ENCODE measurements at regions not wholly inside any gene's neighbourhood (a gene's known extent, or its start where the extent isn't known, plus 50 kb on each side); places are given as distances from the start of the nearest gene placed in this dataset.

DNA sequence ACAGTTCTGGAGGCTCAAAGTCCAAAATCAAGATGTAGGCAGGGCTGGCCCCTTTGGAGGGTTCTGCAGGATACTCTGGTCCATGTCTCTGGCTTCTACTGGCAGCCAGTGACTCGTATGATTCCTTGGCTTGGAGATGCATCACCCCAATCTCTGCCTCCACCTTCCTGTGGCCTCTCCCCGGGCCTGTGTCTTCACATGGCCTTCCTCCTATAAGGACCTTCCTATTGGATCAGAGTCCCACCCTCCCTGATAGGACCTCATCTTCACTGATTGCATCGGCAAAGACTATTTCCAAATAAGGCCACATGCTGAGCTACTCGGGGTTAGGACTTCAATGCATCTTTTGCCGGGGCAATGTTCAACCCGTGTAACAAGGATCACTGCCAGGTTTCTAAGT, 509.0 kb downstream of the CD83 start:
- Mint-ChIP-seq H3K27ac (no peak overlapping the region), H3K4me3 (no peak overlapping the region), H3K36me3 (ENCODE audit: low read depth) (peaks cover 4% of the 10 kb centered on the region; the same call in 2 of the 3 replicates), H3K9me3 (peaks cover 9% of the 10 kb centered on the region; the same call in 1 of the 3 replicates), H3K27me3 (ENCODE audit: insufficient read depth, low read depth, poor library complexity) (peaks cover 20% of the 10 kb centered on the region), H3K4me1 (peaks cover 28% of the 10 kb centered on the region)
- TF ChIP-seq, protein P1, sequence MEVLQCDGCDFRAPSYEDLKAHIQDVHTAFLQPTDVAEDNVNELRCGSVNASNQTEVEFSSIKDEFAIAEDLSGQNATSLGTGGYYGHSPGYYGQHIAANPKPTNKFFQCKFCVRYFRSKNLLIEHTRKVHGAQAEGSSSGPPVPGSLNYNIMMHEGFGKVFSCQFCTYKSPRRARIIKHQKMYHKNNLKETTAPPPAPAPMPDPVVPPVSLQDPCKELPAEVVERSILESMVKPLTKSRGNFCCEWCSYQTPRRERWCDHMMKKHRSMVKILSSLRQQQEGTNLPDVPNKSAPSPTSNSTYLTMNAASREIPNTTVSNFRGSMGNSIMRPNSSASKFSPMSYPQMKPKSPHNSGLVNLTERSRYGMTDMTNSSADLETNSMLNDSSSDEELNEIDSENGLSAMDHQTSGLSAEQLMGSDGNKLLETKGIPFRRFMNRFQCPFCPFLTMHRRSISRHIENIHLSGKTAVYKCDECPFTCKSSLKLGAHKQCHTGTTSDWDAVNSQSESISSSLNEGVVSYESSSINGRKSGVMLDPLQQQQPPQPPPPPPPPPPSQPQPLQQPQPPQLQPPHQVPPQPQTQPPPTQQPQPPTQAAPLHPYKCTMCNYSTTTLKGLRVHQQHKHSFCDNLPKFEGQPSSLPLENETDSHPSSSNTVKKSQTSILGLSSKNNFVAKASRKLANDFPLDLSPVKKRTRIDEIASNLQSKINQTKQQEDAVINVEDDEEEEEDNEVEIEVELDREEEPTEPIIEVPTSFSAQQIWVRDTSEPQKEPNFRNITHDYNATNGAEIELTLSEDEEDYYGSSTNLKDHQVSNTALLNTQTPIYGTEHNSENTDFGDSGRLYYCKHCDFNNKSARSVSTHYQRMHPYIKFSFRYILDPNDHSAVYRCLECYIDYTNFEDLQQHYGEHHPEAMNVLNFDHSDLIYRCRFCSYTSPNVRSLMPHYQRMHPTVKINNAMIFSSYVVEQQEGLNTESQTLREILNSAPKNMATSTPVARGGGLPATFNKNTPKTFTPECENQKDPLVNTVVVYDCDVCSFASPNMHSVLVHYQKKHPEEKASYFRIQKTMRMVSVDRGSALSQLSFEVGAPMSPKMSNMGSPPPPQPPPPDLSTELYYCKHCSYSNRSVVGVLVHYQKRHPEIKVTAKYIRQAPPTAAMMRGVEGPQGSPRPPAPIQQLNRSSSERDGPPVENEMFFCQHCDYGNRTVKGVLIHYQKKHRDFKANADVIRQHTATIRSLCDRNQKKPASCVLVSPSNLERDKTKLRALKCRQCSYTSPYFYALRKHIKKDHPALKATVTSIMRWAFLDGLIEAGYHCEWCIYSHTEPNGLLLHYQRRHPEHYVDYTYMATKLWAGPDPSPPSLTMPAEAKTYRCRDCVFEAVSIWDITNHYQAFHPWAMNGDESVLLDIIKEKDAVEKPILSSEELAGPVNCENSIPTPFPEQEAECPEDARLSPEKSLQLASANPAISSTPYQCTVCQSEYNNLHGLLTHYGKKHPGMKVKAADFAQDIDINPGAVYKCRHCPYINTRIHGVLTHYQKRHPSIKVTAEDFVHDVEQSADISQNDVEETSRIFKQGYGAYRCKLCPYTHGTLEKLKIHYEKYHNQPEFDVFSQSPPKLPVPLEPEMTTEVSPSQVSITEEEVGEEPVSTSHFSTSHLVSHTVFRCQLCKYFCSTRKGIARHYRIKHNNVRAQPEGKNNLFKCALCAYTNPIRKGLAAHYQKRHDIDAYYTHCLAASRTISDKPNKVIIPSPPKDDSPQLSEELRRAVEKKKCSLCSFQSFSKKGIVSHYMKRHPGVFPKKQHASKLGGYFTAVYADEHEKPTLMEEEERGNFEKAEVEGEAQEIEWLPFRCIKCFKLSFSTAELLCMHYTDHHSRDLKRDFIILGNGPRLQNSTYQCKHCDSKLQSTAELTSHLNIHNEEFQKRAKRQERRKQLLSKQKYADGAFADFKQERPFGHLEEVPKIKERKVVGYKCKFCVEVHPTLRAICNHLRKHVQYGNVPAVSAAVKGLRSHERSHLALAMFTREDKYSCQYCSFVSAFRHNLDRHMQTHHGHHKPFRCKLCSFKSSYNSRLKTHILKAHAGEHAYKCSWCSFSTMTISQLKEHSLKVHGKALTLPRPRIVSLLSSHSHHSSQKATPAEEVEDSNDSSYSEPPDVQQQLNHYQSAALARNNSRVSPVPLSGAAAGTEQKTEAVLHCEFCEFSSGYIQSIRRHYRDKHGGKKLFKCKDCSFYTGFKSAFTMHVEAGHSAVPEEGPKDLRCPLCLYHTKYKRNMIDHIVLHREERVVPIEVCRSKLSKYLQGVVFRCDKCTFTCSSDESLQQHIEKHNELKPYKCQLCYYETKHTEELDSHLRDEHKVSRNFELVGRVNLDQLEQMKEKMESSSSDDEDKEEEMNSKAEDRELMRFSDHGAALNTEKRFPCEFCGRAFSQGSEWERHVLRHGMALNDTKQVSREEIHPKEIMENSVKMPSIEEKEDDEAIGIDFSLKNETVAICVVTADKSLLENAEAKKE (CRISPR knock-in tag; IDR thresholded peaks at IDR 0.05): no peak
- TF ChIP-seq, protein P2, sequence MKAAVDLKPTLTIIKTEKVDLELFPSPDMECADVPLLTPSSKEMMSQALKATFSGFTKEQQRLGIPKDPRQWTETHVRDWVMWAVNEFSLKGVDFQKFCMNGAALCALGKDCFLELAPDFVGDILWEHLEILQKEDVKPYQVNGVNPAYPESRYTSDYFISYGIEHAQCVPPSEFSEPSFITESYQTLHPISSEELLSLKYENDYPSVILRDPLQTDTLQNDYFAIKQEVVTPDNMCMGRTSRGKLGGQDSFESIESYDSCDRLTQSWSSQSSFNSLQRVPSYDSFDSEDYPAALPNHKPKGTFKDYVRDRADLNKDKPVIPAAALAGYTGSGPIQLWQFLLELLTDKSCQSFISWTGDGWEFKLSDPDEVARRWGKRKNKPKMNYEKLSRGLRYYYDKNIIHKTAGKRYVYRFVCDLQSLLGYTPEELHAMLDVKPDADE (IDR thresholded peaks at IDR 0.05): no peak
- TF ChIP-seq CREB1 (CRISPR knock-in tag; IDR thresholded peaks at IDR 0.05; ENCODE audit: low read depth) (no peak), STAT1 (IDR thresholded peaks at IDR 0.05; ENCODE audit: unreplicated experiment) (no peak), EZH2phosphoT487 (IDR thresholded peaks at IDR 0.05; ENCODE audit: unreplicated experiment) (no peak), JUNB (IDR thresholded peaks at IDR 0.05; ENCODE audit: unreplicated experiment) (no peak), ZNF114 (CRISPR knock-in tag; IDR thresholded peaks at IDR 0.05) (no peak)
- Histone ChIP-seq H3K79me2 (replicated peaks; ENCODE audit: insufficient read depth) (no peaks in the 10 kb centered on the region), H3K27ac (ENCODE audit: low read depth) (no peak overlapping the region), H3F3A (replicated peaks; ENCODE audit: low read depth) (no peaks in the 10 kb centered on the region; the same call in 1 of the 2 replicates), H4K20me1 (replicated peaks; ENCODE audit: insufficient read depth) (no peaks in the 10 kb centered on the region), H3K27me3 (ENCODE audit: insufficient read depth) (no peaks in the 10 kb centered on the region), H3K9me2 (ENCODE audit: insufficient read depth) (no peaks in the 10 kb centered on the region), H2AFZ (no peak overlapping the region), H3K4me1 (ENCODE audit: insufficient read depth) (peaks cover 22% of the 10 kb centered on the region), H3K4me3 (no peak overlapping the region), H3K4me2 (no peak overlapping the region), H3K36me3 (ENCODE audit: insufficient read depth) (no peaks in the 10 kb centered on the region)
- no peak for ATAC-seq
- no peak for DNase-seq (ENCODE audit: low spot score)
